ENCODE measurements at regions not wholly inside any gene's neighbourhood (a gene's known extent, or its start where the extent isn't known, plus 50 kb on each side); places are given as distances from the start of the nearest gene placed in this dataset.

- Mint-ChIP-seq H3K36me3 (no peaks in the 10 kb centered on the region), H3K9me3 (no peaks in the 10 kb centered on the region), H3K4me3 (no peak overlapping the region), H3K27ac (peak overlapping the region; percentile 58), H3K4me1 (no peaks in the 10 kb centered on the region), H3K27me3 (peaks cover 4% of the 10 kb centered on the region)
- ATAC-seq (ENCODE audit: low read depth) (no peak), DNase-seq (ENCODE audit: low spot score in 2 of 2) (no peak)
These were observed 114.0 kb upstream of the GLS start for GRCh38 chr2:190766595-190766994.

DNA sequence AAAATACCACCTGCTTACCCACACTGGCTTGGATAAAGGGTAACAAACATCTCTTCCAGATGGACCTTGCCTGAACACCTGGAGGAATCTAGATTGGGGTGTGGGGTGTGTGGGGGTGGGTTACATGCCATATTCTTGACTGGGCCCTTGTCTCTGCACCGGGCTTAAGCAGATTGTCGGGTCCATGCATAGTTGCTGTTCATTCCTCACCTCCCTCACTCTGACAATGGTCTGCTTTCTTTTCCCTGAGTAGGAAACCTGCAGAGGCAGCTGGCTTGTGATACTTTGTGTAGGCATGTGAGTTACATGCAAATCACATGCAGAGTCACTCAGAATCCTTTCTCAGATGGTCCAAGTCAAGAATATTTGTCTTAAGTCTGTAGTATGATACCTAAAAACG is 112.8 kb upstream of the GLS start:
- Mint-ChIP-seq H3K36me3 (no peaks in the 10 kb centered on the region), H3K27me3 (no peaks in the 10 kb centered on the region), H3K27ac (no peak overlapping the region), H3K9me3 (no peaks in the 10 kb centered on the region), H3K4me1 (no peaks in the 10 kb centered on the region), H3K4me3 (no peak overlapping the region)
- no peak for ATAC-seq (ENCODE audit: low read depth)
- DNase-seq (ENCODE audit: low spot score in 2 of 2), result no peak

DNA sequence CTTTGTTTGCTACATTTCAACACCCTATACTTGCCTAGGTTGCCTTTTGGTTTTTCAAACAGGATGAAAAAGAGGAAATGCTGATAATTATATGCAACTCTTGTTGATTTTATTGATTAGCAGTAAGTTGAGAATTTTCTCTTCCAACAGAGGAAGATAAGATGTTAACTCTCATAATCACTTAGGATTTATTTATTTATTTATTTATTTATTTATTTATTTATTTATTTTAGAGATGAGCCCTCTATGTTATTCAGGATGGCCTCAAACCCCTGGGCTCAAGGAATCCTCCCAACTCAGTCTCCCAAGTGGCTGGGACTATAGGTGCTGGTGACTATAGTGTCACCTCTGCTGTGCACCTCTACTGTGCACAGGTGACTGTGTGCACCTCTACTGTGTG is 111.4 kb upstream of the GLS start:
- Mint-ChIP-seq H3K36me3 (no peaks in the 10 kb centered on the region), H3K4me1 (no peaks in the 10 kb centered on the region), H3K9me3 (peaks cover 2% of the 10 kb centered on the region), H3K27ac (no peak overlapping the region), H3K27me3 (no peaks in the 10 kb centered on the region), H3K4me3 (no peak overlapping the region)
- no peak for DNase-seq (ENCODE audit: low spot score in 2 of 2)
- ATAC-seq (ENCODE audit: low read depth), result no peak

DNA sequence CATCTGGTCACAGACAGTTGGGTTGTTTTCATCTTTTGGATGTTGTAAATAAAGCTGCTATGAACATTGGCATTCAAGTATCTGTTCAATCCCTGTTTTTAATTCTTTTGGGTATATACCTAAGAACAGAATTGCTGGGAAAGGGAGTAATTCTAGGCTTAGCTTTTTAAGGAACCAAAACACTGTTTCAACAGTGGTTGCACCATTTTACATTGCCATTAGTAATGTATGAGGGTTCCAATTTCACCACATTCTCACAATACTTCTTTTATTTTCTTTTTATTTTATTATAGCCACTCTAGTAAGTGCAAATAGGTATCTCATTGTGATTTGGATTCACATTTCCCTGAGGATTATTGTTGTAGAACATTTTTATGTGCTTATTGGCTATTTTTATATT is 108.9 kb upstream of the GLS start:
- DNase-seq (ENCODE audit: low spot score in 2 of 2), result no peak

GRCh38 chr2:190780594-190780993 is 100.0 kb upstream of the GLS start:
- no peak for ATAC-seq (ENCODE audit: low read depth)
- H3K27me3 Mint-ChIP-seq, result peaks cover 5% of the 10 kb centered on the region
- H3K9me3 Mint-ChIP-seq, result peaks cover 2% of the 10 kb centered on the region
- H3K4me3 Mint-ChIP-seq, result no peak overlapping the region
- no peaks in the 10 kb centered on the region for H3K4me1 Mint-ChIP-seq
- H3K27ac Mint-ChIP-seq, result no peak overlapping the region
- DNase-seq (ENCODE audit: low spot score in 2 of 2), result no peak
- no peaks in the 10 kb centered on the region for H3K36me3 Mint-ChIP-seq

More for the DNA sequence above, 108.9 kb upstream of the GLS start:
- Mint-ChIP-seq H3K9me3 (peaks cover 2% of the 10 kb centered on the region), H3K4me1 (no peaks in the 10 kb centered on the region), H3K36me3 (no peaks in the 10 kb centered on the region), H3K27me3 (no peaks in the 10 kb centered on the region), H3K4me3 (no peak overlapping the region), H3K27ac (no peak overlapping the region)
- ATAC-seq (ENCODE audit: low read depth), result no peak

DNA sequence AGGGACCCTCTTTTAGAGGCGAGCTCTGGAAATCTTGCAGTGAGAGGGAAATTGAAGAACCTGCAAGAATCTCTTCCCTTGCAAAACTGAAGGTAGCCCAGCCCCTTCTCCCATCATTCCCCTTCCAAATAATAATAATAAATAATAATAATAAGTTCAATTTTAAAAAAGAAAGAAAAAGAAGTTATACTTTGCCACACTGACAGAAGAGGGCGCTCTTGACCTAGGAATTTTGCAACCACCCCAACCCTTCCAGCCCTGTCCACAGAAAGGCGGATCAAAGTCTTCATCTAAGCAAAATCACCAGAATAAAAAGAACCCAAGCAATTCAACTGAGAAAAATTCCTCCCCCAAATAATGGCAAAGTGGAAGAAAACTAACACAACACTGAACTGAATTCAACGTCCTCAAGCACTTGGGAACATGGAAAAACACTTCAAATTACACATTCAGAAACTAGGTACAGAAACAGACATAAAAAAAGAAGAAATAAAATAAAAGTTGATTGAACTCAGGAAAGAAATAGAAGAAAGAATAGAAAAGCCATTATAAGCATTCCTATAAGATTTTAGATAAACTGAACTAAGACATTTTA is 98.9 kb upstream of the GLS start:
- Mint-ChIP-seq H3K36me3 (no peaks in the 10 kb centered on the region), H3K27me3 (peaks cover 5% of the 10 kb centered on the region), H3K4me1 (no peaks in the 10 kb centered on the region), H3K4me3 (no peak overlapping the region), H3K27ac (no peak overlapping the region), H3K9me3 (peaks cover 2% of the 10 kb centered on the region)
- DNase-seq (ENCODE audit: low spot score in 2 of 2), result peak; percentile 22 to 36
- ATAC-seq (ENCODE audit: low read depth), result peak; percentile 66

GRCh38 chr2:190782264-190782663 is 98.4 kb upstream of the GLS start:
- H3K36me3 Mint-ChIP-seq, result no peaks in the 10 kb centered on the region
- H3K9me3 Mint-ChIP-seq, result peaks cover 2% of the 10 kb centered on the region
- H3K4me3 Mint-ChIP-seq, result no peak overlapping the region
- H3K27me3 Mint-ChIP-seq, result peaks cover 5% of the 10 kb centered on the region
- DNase-seq (ENCODE audit: low spot score in 2 of 2), result no peak
- no peaks in the 10 kb centered on the region for H3K4me1 Mint-ChIP-seq
- no peak for ATAC-seq (ENCODE audit: low read depth)
- no peak overlapping the region for H3K27ac Mint-ChIP-seq

DNA sequence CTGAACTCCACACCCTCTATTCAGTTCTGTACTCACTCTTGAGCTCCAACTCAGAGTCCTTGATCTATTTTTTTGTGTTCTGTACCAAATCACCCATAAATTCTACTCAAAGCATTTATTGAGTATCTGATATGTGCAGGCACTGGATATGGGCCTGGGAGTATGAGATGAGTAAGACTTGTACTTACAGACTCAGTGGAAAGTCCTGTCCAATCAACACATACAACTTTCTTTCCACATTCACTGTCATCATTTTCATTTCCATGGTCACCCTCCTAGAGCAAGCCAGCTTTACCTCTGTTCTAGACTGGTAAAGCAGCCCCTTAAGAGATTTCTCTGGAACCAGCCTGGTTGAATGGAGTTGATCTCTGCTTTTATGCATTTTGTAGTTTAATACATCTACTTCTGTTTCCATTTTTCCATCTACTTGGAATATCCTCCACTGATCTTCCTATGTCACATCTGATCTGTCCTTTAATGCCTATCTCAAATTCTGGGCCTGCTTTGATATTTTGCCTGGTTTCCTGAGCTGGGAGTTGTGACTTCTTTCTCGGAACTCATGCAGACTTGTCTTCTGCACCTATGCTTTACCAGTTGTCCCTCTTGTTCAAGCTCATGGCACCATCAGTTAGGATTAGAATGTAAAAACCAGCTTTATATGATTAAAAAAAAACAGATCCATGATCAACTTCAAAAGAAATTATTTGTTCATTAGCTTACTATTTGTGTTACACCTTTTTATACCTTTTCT is 96.9 kb upstream of the GLS start:
- no peaks in the 10 kb centered on the region for H3K36me3 Mint-ChIP-seq
- peaks cover 2% of the 10 kb centered on the region for H3K9me3 Mint-ChIP-seq
- no peaks in the 10 kb centered on the region for H3K4me1 Mint-ChIP-seq
- H3K27ac Mint-ChIP-seq, result no peak overlapping the region
- ATAC-seq (ENCODE audit: low read depth), result no peak
- no peak overlapping the region for H3K4me3 Mint-ChIP-seq
- peaks cover 5% of the 10 kb centered on the region for H3K27me3 Mint-ChIP-seq
- no peak for DNase-seq (ENCODE audit: low spot score in 2 of 2)

GRCh38 chr2:190785334-190785733 is 95.3 kb upstream of the GLS start:
- H3K27ac Mint-ChIP-seq, result no peak overlapping the region
- H3K4me3 Mint-ChIP-seq, result no peak overlapping the region
- ATAC-seq (ENCODE audit: low read depth) (no peak), DNase-seq (ENCODE audit: low spot score in 2 of 2) (no peak)
- peaks cover 3% of the 10 kb centered on the region for H3K27me3 Mint-ChIP-seq
- no peaks in the 10 kb centered on the region for H3K36me3 Mint-ChIP-seq
- peaks cover 2% of the 10 kb centered on the region for H3K9me3 Mint-ChIP-seq
- H3K4me1 Mint-ChIP-seq, result no peaks in the 10 kb centered on the region

- no peak for DNase-seq (ENCODE audit: low spot score in 2 of 2)
- Mint-ChIP-seq H3K9me3 (peaks cover 2% of the 10 kb centered on the region), H3K27ac (no peak overlapping the region), H3K27me3 (peaks cover 4% of the 10 kb centered on the region), H3K4me3 (no peak overlapping the region), H3K36me3 (no peaks in the 10 kb centered on the region), H3K4me1 (no peaks in the 10 kb centered on the region)
- ATAC-seq (ENCODE audit: low read depth), result no peak
These were observed 94.0 kb upstream of the GLS start for GRCh38 chr2:190786404-190787166.

- DNase-seq (ENCODE audit: low spot score in 2 of 2) (no peak), ATAC-seq (ENCODE audit: low read depth) (no peak)
- Mint-ChIP-seq H3K27me3 (peaks cover 5% of the 10 kb centered on the region), H3K36me3 (no peaks in the 10 kb centered on the region), H3K4me3 (no peak overlapping the region), H3K9me3 (peaks cover 2% of the 10 kb centered on the region), H3K4me1 (no peaks in the 10 kb centered on the region), H3K27ac (no peak overlapping the region)
These were observed 92.8 kb upstream of the GLS start for GRCh38 chr2:190787743-190788235.

GRCh38 chr2:190789074-190790004 is 91.3 kb upstream of the GLS start:
- H3K4me1 Mint-ChIP-seq, result no peaks in the 10 kb centered on the region
- no peaks in the 10 kb centered on the region for H3K9me3 Mint-ChIP-seq
- DNase-seq (ENCODE audit: low spot score in 2 of 2) (no peak), ATAC-seq (ENCODE audit: low read depth) (no peak)
- H3K27ac Mint-ChIP-seq, result no peak overlapping the region
- peaks cover 2% of the 10 kb centered on the region for H3K27me3 Mint-ChIP-seq
- no peak overlapping the region for H3K4me3 Mint-ChIP-seq
- H3K36me3 Mint-ChIP-seq, result no peaks in the 10 kb centered on the region

GRCh38 chr2:190791347-190791975 is 89.2 kb upstream of the GLS start:
- no peaks in the 10 kb centered on the region for H3K4me1 Mint-ChIP-seq

More at GRCh38 chr2:190791347-190791975, 89.2 kb upstream of the GLS start:
- Mint-ChIP-seq H3K27me3 (peaks cover 2% of the 10 kb centered on the region), H3K36me3 (no peaks in the 10 kb centered on the region), H3K27ac (no peak overlapping the region), H3K9me3 (no peaks in the 10 kb centered on the region), H3K4me3 (no peak overlapping the region)
- DNase-seq (ENCODE audit: low spot score in 2 of 2), result no peak
- ATAC-seq (ENCODE audit: low read depth), result no peak
